ENCODE measurements at regions not wholly inside any gene's neighbourhood (a gene's known extent, or its start where the extent isn't known, plus 50 kb on each side); places are given as distances from the start of the nearest gene placed in this dataset.
"Not testable (repeated sequence)": the region's sequence is repeated elsewhere in the genome, so short reads cannot be mapped to it uniquely, and the experiment has no call there.

GRCh38 chr14:83170165-83170564, 1636.5 kb upstream of the SEL1L start:
- Histone ChIP-seq H3K36me3 (ENCODE audit: control insufficient read depth, insufficient read depth, low read length) (no peaks in the 10 kb centered on the region), H3K4me1 (ENCODE audit: control insufficient read depth, insufficient read depth, low read length) (no peaks in the 10 kb centered on the region), H3K27me3 (ENCODE audit: control insufficient read depth, insufficient read depth, low read length) (no peaks in the 10 kb centered on the region), H3K27ac (ENCODE audit: low read depth, low read length) (no peak overlapping the region), H3K9me3 (ENCODE audit: control insufficient read depth, insufficient read depth, low read length) (no peaks in the 10 kb centered on the region), H3K4me3 (ENCODE audit: low read depth, low read length) (no peak overlapping the region)
- 100% methylated on average over 1 of the region's 3 CpGs for WGBS (ENCODE audit: insufficient coverage)
- no peak for DNase-seq (ENCODE audit: low read depth in 4 of 6, low spot score in 6 of 6)

DNA sequence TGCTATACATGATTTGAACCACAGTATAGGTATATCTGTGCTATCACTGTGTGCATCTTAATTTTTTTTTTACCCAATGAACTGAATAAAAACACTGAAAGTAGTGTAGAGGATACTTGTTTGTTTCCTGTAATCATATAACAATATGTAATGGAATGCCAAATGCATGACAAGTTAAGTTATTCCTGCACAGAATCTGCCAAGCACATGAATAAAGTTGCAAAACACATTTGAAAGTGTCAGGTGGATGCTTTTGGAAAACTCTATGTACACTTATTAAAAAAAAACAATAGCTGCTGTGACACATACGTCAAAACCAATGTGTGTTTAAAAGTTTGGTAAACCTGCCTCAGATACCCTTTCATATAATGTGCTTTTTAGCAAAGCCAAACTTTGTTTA, 1638.1 kb upstream of the SEL1L start:
- no peak overlapping the region for H3K27ac ChIP-seq (ENCODE audit: low read depth, low read length)
- H3K9me3 ChIP-seq (ENCODE audit: control insufficient read depth, insufficient read depth, low read length) = no peaks in the 10 kb centered on the region
- H3K27me3 ChIP-seq (ENCODE audit: control insufficient read depth, insufficient read depth, low read length) = no peaks in the 10 kb centered on the region
- H3K4me1 ChIP-seq (ENCODE audit: control insufficient read depth, insufficient read depth, low read length) = no peaks in the 10 kb centered on the region
- WGBS (ENCODE audit: insufficient coverage) = no CpG with 5 or more reads among the region's 1 CpG
- no peak overlapping the region for H3K4me3 ChIP-seq (ENCODE audit: low read depth, low read length)
- DNase-seq (ENCODE audit: low read depth in 4 of 6, low spot score in 6 of 6) = no peak
- no peaks in the 10 kb centered on the region for H3K36me3 ChIP-seq (ENCODE audit: control insufficient read depth, insufficient read depth, low read length)

DNA sequence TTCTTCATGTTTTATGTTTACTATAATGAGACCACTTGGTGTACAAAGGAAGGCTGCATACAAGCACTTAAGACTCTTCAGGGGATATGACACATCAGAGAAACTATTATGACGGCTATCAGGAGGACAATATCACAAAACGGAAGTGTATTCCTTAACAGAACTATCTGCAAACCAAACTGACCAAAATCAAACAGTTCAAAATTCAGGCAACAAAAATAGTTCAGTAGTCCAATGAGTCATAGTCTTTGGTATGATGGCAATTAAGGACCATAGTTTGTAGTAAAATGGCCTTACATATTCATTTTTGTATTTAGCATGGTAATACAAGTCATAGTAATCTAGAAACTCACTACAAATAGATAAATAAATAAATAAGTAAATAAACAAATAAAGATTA, 1638.7 kb upstream of the SEL1L start:
- WGBS (ENCODE audit: insufficient coverage) = no CpG with 5 or more reads among the region's 2 CpGs
- DNase-seq (ENCODE audit: low read depth in 4 of 6, low spot score in 6 of 6) = no peak
- Histone ChIP-seq H3K4me1 (ENCODE audit: control insufficient read depth, insufficient read depth, low read length) (no peaks in the 10 kb centered on the region), H3K27ac (ENCODE audit: low read depth, low read length) (no peak overlapping the region), H3K27me3 (ENCODE audit: control insufficient read depth, insufficient read depth, low read length) (no peaks in the 10 kb centered on the region), H3K9me3 (ENCODE audit: control insufficient read depth, insufficient read depth, low read length) (no peaks in the 10 kb centered on the region), H3K36me3 (ENCODE audit: control insufficient read depth, insufficient read depth, low read length) (no peaks in the 10 kb centered on the region), H3K4me3 (ENCODE audit: low read depth, low read length) (no peak overlapping the region)

GRCh38 chr14:83173687-83174086, 1640.0 kb upstream of the SEL1L start:
- H3K4me1 ChIP-seq (ENCODE audit: control insufficient read depth, insufficient read depth, low read length) = no peaks in the 10 kb centered on the region
- H3K27me3 ChIP-seq (ENCODE audit: control insufficient read depth, insufficient read depth, low read length) = no peaks in the 10 kb centered on the region
- H3K36me3 ChIP-seq (ENCODE audit: control insufficient read depth, insufficient read depth, low read length) = no peaks in the 10 kb centered on the region
- H3K9me3 ChIP-seq (ENCODE audit: control insufficient read depth, insufficient read depth, low read length) = no peaks in the 10 kb centered on the region
- DNase-seq (ENCODE audit: low read depth in 4 of 6, low spot score in 6 of 6) = no peak
- H3K4me3 ChIP-seq (ENCODE audit: low read depth, low read length) = no peak overlapping the region
- H3K27ac ChIP-seq (ENCODE audit: low read depth, low read length) = no peak overlapping the region

- H3K4me3 ChIP-seq (ENCODE audit: low read depth, low read length) = no peak overlapping the region
- no peaks in the 10 kb centered on the region for H3K27me3 ChIP-seq (ENCODE audit: control insufficient read depth, insufficient read depth, low read length)
- no peak overlapping the region for H3K27ac ChIP-seq (ENCODE audit: low read depth, low read length)
- H3K36me3 ChIP-seq (ENCODE audit: control insufficient read depth, insufficient read depth, low read length) = no peaks in the 10 kb centered on the region
- H3K4me1 ChIP-seq (ENCODE audit: control insufficient read depth, insufficient read depth, low read length) = no peaks in the 10 kb centered on the region
- H3K9me3 ChIP-seq (ENCODE audit: control insufficient read depth, insufficient read depth, low read length) = no peaks in the 10 kb centered on the region
- WGBS (ENCODE audit: insufficient coverage) = 95% methylated on average over 2 of the region's 5 CpGs
- DNase-seq (ENCODE audit: low read depth in 4 of 6, low spot score in 6 of 6) = no peak
These were observed 1650.9 kb upstream of the SEL1L start for GRCh38 chr14:83184531-83184930.

- H3K9me3 ChIP-seq (ENCODE audit: control insufficient read depth, insufficient read depth, low read length); DNase-seq (ENCODE audit: low read depth in 4 of 6, low spot score in 6 of 6); H3K27ac ChIP-seq (ENCODE audit: low read depth, low read length); H3K4me3 ChIP-seq (ENCODE audit: low read depth, low read length); H3K27me3 ChIP-seq (ENCODE audit: control insufficient read depth, insufficient read depth, low read length); H3K4me1 ChIP-seq (ENCODE audit: control insufficient read depth, insufficient read depth, low read length); H3K36me3 ChIP-seq (ENCODE audit: control insufficient read depth, insufficient read depth, low read length): not testable (repeated sequence)
These were observed 1654.7 kb upstream of the SEL1L start for GRCh38 chr14:83188311-83188710.

DNA sequence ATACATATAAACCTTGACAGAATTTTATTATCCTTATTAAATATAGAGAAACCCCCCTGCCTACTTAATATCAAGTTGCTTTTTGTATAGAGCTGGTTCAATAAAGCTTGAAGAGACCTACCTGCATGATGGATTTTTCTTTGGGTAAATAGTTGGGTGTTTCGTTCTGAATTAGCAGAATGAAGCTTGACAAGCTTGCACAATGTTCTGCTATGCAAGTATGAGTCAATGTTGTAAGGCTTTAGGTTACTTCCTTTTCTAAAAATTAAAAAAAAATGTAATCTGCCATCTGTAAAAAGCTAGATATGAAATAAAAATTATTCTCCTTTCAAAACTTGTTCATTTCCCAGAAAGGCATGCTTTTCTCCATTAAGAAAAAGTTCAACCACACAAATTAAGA, 1662.6 kb upstream of the SEL1L start:
- no peak for DNase-seq (ENCODE audit: low read depth in 4 of 6, low spot score in 6 of 6)
- no CpG with 5 or more reads among the region's 1 CpG for WGBS (ENCODE audit: insufficient coverage)
- Histone ChIP-seq H3K4me1 (ENCODE audit: control insufficient read depth, insufficient read depth, low read length) (no peaks in the 10 kb centered on the region), H3K36me3 (ENCODE audit: control insufficient read depth, insufficient read depth, low read length) (no peaks in the 10 kb centered on the region), H3K27me3 (ENCODE audit: control insufficient read depth, insufficient read depth, low read length) (no peaks in the 10 kb centered on the region), H3K9me3 (ENCODE audit: control insufficient read depth, insufficient read depth, low read length) (no peaks in the 10 kb centered on the region), H3K27ac (ENCODE audit: low read depth, low read length) (no peak overlapping the region), H3K4me3 (ENCODE audit: low read depth, low read length) (no peak overlapping the region)

DNA sequence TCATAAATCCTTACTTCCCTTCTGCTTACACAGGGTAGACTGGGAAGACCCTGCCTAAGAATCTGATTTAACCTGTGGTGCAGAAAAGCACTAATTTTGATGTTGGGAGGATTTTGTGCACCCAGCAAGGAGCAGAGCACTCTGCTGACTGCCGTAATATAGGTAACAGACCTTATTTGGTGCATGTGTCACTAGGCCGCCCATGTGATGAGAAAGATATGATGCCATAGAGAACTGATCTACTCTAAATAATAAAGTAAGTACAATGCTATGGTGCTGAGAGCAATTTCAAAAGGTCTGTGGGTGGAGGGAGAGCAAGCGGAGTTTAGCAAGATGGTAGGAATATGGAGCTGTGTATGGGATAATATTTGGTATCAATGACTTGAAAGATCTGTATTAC, 1663.6 kb upstream of the SEL1L start:
- H3K9me3 ChIP-seq (ENCODE audit: control insufficient read depth, insufficient read depth, low read length) = no peaks in the 10 kb centered on the region
- no peaks in the 10 kb centered on the region for H3K36me3 ChIP-seq (ENCODE audit: control insufficient read depth, insufficient read depth, low read length)
- DNase-seq (ENCODE audit: low read depth in 4 of 6, low spot score in 6 of 6) = no peak
- no peaks in the 10 kb centered on the region for H3K4me1 ChIP-seq (ENCODE audit: control insufficient read depth, insufficient read depth, low read length)
- H3K4me3 ChIP-seq (ENCODE audit: low read depth, low read length) = no peak overlapping the region
- H3K27ac ChIP-seq (ENCODE audit: low read depth, low read length) = no peak overlapping the region
- no peaks in the 10 kb centered on the region for H3K27me3 ChIP-seq (ENCODE audit: control insufficient read depth, insufficient read depth, low read length)
- WGBS (ENCODE audit: insufficient coverage) = no CpG with 5 or more reads among the region's 3 CpGs

GRCh38 chr14:83207550-83207949, 1673.9 kb upstream of the SEL1L start:
- no peak for DNase-seq (ENCODE audit: low read depth in 4 of 6, low spot score in 6 of 6)
- H3K4me1 ChIP-seq (ENCODE audit: control insufficient read depth, insufficient read depth, low read length) = no peaks in the 10 kb centered on the region
- H3K27ac ChIP-seq (ENCODE audit: low read depth, low read length) = no peak overlapping the region
- H3K4me3 ChIP-seq (ENCODE audit: low read depth, low read length) = no peak overlapping the region
- no peaks in the 10 kb centered on the region for H3K36me3 ChIP-seq (ENCODE audit: control insufficient read depth, insufficient read depth, low read length)
- 100% methylated on average over 1 of the region's 1 CpG for WGBS (ENCODE audit: insufficient coverage)
- no peaks in the 10 kb centered on the region for H3K27me3 ChIP-seq (ENCODE audit: control insufficient read depth, insufficient read depth, low read length)
- no peaks in the 10 kb centered on the region for H3K9me3 ChIP-seq (ENCODE audit: control insufficient read depth, insufficient read depth, low read length)

DNA sequence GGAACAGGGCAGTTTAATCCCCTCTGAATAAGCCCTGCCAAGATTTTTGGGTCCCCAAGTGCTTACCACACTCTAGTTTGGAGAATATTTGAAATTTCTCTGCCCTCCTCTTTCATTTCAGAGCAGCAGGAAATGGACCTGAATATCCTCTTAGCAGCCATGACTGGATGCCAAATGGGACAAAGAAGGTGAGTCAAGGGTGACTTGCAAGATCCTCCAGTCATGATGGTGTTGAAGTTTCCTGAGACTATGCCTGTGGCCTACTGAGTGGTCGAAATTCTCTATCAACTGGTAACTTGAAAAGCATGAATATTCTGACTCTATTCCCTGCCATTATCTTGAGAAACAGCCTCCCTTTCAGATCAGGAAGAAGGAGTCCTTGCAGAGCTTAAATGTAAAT, 1674.7 kb upstream of the SEL1L start:
- H3K27me3 ChIP-seq (ENCODE audit: control insufficient read depth, insufficient read depth, low read length) = no peaks in the 10 kb centered on the region
- H3K9me3 ChIP-seq (ENCODE audit: control insufficient read depth, insufficient read depth, low read length) = no peaks in the 10 kb centered on the region
- no peaks in the 10 kb centered on the region for H3K36me3 ChIP-seq (ENCODE audit: control insufficient read depth, insufficient read depth, low read length)
- no CpG with 5 or more reads among the region's 1 CpG for WGBS (ENCODE audit: insufficient coverage)
- H3K27ac ChIP-seq (ENCODE audit: low read depth, low read length) = no peak overlapping the region
- no peak for DNase-seq (ENCODE audit: low read depth in 4 of 6, low spot score in 6 of 6)
- no peak overlapping the region for H3K4me3 ChIP-seq (ENCODE audit: low read depth, low read length)
- no peaks in the 10 kb centered on the region for H3K4me1 ChIP-seq (ENCODE audit: control insufficient read depth, insufficient read depth, low read length)

GRCh38 chr14:83217492-83217891, 1683.8 kb upstream of the SEL1L start:
- peak in 1 of 6 donors; percentile 20 for DNase-seq (ENCODE audit: low read depth in 4 of 6, low spot score in 6 of 6)
- H3K4me1 ChIP-seq (ENCODE audit: control insufficient read depth, insufficient read depth, low read length) = no peaks in the 10 kb centered on the region
- H3K4me3 ChIP-seq (ENCODE audit: low read depth, low read length) = no peak overlapping the region
- H3K9me3 ChIP-seq (ENCODE audit: control insufficient read depth, insufficient read depth, low read length) = no peaks in the 10 kb centered on the region
- no peaks in the 10 kb centered on the region for H3K27me3 ChIP-seq (ENCODE audit: control insufficient read depth, insufficient read depth, low read length)
- no peaks in the 10 kb centered on the region for H3K36me3 ChIP-seq (ENCODE audit: control insufficient read depth, insufficient read depth, low read length)
- no peak overlapping the region for H3K27ac ChIP-seq (ENCODE audit: low read depth, low read length)
